ENCODE measurements at regions not wholly inside any gene's neighbourhood (a gene's known extent, or its start where the extent isn't known, plus 50 kb on each side); places are given as distances from the start of the nearest gene placed in this dataset.
"Not testable (repeated sequence)": the region's sequence is repeated elsewhere in the genome, so short reads cannot be mapped to it uniquely, and the experiment has no call there.

DNA sequence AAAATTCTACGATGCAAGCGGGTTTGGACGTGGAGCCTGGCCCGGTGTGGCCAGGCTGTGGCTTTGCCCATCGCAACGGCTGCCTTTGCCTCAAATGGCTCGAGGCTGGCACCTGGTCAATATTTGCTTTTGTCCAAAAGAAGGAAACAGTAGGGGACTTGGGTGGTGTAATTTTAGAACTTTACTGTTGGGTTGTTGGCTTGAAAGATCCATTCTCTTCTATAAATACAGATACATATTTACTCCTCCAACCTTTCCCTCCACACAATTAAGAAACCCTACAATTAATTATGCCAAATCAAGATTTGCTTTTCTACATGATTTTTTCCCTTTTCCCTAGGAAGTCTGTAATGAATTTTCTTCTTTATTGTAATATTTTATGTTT, 249.0 kb upstream of the PLGLB2 start:
- TF ChIP-seq, protein P1, sequence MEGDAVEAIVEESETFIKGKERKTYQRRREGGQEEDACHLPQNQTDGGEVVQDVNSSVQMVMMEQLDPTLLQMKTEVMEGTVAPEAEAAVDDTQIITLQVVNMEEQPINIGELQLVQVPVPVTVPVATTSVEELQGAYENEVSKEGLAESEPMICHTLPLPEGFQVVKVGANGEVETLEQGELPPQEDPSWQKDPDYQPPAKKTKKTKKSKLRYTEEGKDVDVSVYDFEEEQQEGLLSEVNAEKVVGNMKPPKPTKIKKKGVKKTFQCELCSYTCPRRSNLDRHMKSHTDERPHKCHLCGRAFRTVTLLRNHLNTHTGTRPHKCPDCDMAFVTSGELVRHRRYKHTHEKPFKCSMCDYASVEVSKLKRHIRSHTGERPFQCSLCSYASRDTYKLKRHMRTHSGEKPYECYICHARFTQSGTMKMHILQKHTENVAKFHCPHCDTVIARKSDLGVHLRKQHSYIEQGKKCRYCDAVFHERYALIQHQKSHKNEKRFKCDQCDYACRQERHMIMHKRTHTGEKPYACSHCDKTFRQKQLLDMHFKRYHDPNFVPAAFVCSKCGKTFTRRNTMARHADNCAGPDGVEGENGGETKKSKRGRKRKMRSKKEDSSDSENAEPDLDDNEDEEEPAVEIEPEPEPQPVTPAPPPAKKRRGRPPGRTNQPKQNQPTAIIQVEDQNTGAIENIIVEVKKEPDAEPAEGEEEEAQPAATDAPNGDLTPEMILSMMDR (IDR thresholded peaks at IDR 0.05), result not testable (repeated sequence)
- TF ChIP-seq POLR2A (IDR thresholded peaks at IDR 0.05), result not testable (repeated sequence)

All from lower leg skin (tissue), 3 donors.